ENCODE measurements at regions not wholly inside any gene's neighbourhood (a gene's known extent, or its start where the extent isn't known, plus 50 kb on each side); places are given as distances from the start of the nearest gene placed in this dataset.

DNA sequence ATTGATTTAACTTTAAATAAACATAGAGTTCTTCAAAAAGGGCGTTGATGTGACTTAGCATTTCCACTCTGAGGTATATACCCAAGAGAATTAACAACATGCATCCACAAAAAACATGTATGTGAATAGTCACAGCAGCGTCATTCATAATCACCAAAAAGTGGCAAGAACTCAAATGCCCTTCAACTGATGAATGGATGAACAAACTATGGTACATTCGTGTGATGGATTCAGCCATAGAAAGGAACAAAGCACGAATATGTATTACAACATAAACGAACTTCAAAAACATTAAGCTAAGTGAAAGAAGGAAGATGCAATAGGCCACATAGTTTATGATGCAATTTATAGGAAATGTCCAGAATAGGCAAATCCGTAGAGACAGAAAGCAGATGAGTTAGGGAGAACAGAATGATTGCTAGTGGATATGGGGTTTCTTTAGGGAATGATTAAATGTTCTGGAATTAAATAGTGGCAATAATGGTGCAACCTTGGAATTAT lies 72.3 kb upstream of the UQCRFS1 start:
- no peak overlapping the region for H3K4me3 Mint-ChIP-seq
- H3K27me3 Mint-ChIP-seq: peaks cover 21% of the 10 kb centered on the region
- no peaks in the 10 kb centered on the region for H3K9me3 Mint-ChIP-seq
- peaks cover 1% of the 10 kb centered on the region for H3K36me3 Mint-ChIP-seq
- no peaks in the 10 kb centered on the region for H3K4me1 Mint-ChIP-seq
- no peak overlapping the region for H3K27ac Mint-ChIP-seq

DNA sequence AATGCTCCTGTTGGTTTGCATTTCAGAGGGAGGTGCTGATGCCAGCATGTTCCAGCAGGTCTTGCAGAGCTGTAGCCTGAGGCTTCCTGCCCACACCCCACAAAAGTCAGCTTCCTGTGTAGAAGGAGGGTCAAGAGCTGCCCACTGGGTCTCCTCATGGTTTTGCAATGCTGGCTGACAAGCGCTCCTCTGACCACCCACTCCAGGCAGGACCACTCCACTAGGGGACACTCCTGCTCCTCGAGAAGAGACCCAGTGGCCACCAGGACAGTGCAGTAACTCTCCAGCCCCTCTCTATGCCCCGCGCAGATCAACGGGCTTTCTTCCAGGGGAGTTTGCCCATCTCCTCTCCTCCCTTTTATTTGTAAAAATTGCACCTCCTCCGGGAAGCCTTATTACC lies 72.9 kb upstream of the UQCRFS1 start:
- Mint-ChIP-seq H3K4me1 (no peaks in the 10 kb centered on the region), H3K27me3 (peaks cover 16% of the 10 kb centered on the region), H3K27ac (no peak overlapping the region), H3K9me3 (no peaks in the 10 kb centered on the region), H3K36me3 (peaks cover 1% of the 10 kb centered on the region), H3K4me3 (no peak overlapping the region)

DNA sequence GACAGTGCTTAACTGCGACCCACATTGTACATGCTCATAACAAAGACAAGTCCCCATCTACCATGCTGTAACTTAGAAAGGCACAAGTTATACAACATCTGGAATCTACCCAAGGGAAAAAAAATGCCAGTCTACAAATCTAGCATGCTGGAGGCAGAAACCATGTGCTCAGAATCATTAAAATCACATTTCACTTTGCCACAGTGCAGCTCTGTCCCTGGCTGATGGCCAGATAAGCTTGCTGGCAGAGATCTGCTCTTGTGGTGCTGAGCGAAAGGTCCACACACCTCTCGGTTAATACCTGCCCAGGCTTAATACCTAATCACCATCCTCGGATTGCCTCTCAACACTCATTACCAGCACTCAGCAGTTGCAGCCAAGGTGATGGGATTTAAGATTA lies 74.1 kb upstream of the UQCRFS1 start:
- no peak overlapping the region for H3K27ac Mint-ChIP-seq
- peaks cover 1% of the 10 kb centered on the region for H3K36me3 Mint-ChIP-seq
- H3K4me3 Mint-ChIP-seq: no peak overlapping the region
- H3K9me3 Mint-ChIP-seq: no peaks in the 10 kb centered on the region
- no peaks in the 10 kb centered on the region for H3K4me1 Mint-ChIP-seq
- H3K27me3 Mint-ChIP-seq: peaks cover 20% of the 10 kb centered on the region

DNA sequence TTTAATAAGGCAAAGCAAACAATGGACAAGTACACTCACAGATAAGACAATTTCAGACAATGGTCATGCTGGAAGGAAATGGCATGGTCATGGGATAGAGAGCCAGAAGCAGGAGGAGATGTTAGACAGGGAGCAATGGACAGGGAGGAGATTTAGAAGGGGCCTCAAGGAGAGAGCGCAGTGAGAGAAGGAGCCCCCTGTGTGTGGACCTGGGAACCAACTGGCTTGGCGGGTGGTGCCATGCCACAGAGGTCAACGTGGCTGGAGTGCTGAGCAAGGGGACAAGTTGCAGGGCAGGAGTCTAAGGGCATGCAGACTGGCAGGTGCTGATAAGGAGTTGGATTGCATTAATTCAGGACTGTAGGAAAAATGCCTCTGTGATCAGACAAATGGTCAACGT lies 75.3 kb upstream of the UQCRFS1 start:
- Mint-ChIP-seq H3K27me3 (peaks cover 17% of the 10 kb centered on the region), H3K36me3 (peaks cover 1% of the 10 kb centered on the region), H3K9me3 (no peaks in the 10 kb centered on the region), H3K4me1 (no peaks in the 10 kb centered on the region), H3K27ac (no peak overlapping the region), H3K4me3 (no peak overlapping the region)

DNA sequence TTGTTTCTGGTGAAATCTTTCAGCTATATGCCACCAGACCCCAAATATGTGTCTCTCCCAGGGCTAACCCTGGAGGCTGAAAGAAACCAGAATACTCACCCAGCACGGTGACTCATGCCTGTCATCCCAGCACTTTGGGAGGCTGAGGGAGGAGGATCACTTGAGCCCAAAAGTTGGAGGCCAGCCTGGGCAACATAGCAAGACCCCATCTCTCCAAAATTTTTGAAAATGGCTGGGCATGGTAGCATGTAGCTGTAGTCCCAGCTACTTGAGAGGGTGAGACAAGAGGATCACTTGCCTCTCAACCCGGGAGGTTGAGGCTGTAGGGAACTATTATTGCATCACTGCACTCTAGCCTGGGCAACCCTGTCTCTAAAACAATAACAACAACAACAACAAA lies 76.1 kb upstream of the UQCRFS1 start:
- no peaks in the 10 kb centered on the region for H3K9me3 Mint-ChIP-seq
- no peaks in the 10 kb centered on the region for H3K4me1 Mint-ChIP-seq
- H3K4me3 Mint-ChIP-seq: no peak overlapping the region
- peaks cover 1% of the 10 kb centered on the region for H3K36me3 Mint-ChIP-seq
- H3K27me3 Mint-ChIP-seq: peaks cover 14% of the 10 kb centered on the region
- no peak overlapping the region for H3K27ac Mint-ChIP-seq

DNA sequence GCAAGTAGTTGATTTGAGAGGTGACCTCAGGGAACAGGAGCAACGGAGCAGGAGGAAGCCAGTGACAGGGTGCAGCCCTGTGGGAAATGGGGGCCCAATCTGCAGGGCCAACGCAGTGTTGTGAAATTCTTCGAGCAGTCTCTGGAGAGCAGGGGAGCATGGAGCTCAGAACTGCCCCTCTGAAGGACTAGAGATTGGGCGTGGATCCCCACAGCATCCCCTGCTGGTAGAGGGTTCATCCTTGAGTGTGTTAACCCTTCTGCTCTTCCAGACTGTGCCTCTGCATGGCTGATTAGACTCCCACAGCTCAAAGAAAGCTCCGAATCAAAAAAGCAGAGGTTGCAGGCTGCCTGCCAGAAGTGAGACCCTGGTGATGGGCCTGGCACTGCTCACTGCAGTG lies 77.9 kb upstream of the UQCRFS1 start:
- H3K36me3 Mint-ChIP-seq: peaks cover 1% of the 10 kb centered on the region
- H3K27ac Mint-ChIP-seq: no peak overlapping the region
- H3K9me3 Mint-ChIP-seq: no peaks in the 10 kb centered on the region
- peaks cover 15% of the 10 kb centered on the region for H3K27me3 Mint-ChIP-seq
- no peaks in the 10 kb centered on the region for H3K4me1 Mint-ChIP-seq
- H3K4me3 Mint-ChIP-seq: no peak overlapping the region

DNA sequence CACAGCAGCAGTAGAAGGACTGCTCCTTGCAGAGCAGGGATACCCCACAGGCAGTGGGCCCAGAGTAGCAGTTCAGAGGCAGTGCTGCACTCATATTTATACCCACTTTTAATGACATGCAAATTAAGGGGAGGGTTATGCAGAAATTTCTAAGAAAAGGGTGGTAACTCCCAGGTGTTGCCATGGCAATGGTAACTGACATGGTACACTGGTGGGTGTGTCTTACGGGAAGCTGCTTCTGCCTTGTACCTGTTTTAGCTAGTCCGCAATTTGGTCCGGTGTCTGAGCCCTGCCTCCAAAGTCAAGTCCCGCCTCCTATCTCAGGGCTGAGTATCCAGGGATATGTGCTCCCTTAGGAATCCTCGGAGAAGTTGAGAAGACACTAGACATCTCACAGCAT lies 79.2 kb upstream of the UQCRFS1 start:
- Mint-ChIP-seq H3K27me3 (peaks cover 15% of the 10 kb centered on the region), H3K4me3 (no peak overlapping the region), H3K4me1 (no peaks in the 10 kb centered on the region), H3K9me3 (no peaks in the 10 kb centered on the region), H3K36me3 (peaks cover 1% of the 10 kb centered on the region), H3K27ac (no peak overlapping the region)

DNA sequence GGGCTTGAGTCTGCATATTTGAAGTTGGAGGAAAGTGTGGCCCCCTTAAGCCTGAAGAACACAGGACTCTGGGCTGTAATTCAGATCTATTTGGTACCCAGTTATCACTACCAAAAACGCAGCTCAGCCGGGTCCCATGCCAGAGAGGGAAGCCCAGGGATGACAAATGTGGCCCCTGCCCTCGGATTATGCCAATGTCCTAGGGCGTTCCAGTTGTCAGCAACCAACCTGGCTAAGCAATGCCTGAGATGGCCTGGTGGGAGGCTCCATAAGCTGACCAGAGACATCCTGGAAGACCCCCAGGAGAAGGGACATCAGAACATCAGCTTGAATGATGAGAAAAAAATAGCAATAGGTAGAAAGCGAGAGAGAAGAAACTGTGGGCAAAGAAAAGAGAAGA lies 79.6 kb upstream of the UQCRFS1 start:
- Mint-ChIP-seq H3K27ac (no peak overlapping the region), H3K9me3 (no peaks in the 10 kb centered on the region), H3K4me1 (no peaks in the 10 kb centered on the region), H3K4me3 (no peak overlapping the region), H3K27me3 (peaks cover 15% of the 10 kb centered on the region), H3K36me3 (peaks cover 1% of the 10 kb centered on the region)

DNA sequence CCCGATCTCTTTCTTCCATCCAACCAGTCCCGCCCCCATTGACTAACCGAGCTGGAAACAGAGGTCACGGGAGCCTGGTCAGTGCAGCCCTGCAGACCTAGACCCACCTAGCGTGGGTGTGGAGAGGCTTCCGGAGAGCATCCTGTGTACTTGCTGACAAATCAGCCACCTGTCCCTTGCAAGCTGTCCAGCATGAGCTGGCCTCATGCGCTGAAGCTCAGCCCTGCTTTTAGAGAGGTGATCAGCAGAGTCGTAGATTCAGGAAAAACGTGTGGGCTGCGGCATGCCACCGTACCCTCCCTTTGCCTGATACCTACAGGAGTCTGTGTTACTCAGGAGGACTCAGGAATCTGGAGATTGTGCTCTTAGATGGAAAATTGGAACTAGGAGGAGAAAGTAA lies 80.3 kb upstream of the UQCRFS1 start:
- H3K9me3 Mint-ChIP-seq: no peaks in the 10 kb centered on the region
- H3K27me3 Mint-ChIP-seq: peaks cover 13% of the 10 kb centered on the region
- no peak overlapping the region for H3K27ac Mint-ChIP-seq
- no peak overlapping the region for H3K4me3 Mint-ChIP-seq
- no peaks in the 10 kb centered on the region for H3K36me3 Mint-ChIP-seq
- H3K4me1 Mint-ChIP-seq: no peaks in the 10 kb centered on the region

DNA sequence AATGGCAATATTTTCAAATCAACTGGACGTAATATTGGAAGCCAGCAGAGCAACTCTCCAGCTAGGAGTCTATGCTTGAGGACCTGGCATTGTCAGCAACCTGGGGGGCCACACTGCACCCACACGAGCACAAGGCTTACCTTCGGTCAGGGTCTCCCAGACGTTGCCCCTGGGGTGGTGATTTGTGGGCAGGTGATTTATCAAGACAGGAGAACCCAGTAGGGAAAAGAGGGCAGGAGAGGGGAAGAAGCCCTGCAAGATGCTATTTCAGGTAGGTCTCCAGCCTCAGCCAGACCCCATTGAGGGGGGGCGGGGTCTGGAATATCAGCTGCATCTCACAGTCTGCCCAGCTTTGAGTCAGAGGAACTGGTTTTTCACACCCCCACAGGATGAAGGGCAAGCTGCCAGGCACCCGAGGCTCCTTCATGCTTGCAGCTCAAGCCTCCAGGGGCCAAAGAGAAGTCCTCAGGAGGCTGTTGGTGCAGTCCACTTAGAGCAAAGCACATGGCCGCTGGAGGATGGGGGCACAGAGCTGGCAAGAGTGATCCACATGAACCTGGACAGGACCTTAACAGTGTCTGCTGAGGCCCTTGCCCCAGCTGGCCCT lies 80.9 kb upstream of the UQCRFS1 start:
- no peak overlapping the region for H3K4me3 Mint-ChIP-seq
- peaks cover 13% of the 10 kb centered on the region for H3K27me3 Mint-ChIP-seq
- H3K9me3 Mint-ChIP-seq: no peaks in the 10 kb centered on the region
- H3K4me1 Mint-ChIP-seq: no peaks in the 10 kb centered on the region
- H3K27ac Mint-ChIP-seq: no peak overlapping the region
- no peaks in the 10 kb centered on the region for H3K36me3 Mint-ChIP-seq

DNA sequence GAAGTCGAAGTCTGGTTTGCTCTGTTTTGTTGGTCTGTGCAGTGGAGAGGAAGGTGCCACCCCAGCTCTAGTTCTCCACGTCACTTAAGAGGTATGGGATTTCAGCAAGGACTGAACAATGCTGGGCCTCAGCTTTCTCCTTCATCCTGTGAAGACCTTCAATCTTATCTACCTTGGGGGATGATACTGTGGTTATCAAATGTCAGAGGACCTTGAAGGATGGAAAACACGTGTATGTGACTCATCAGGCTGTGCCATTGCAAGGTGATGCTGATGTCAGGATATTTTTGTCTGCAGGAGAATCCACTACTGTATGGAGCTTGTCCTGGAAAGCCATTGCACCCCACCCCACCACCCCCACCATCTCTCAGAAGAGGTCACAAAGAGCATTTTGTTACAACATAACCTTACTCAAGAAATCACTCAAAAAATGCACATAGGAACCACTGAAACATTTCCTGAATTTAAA lies 81.4 kb upstream of the UQCRFS1 start:
- no peak overlapping the region for H3K4me3 Mint-ChIP-seq
- H3K27ac Mint-ChIP-seq: no peak overlapping the region
- no peaks in the 10 kb centered on the region for H3K4me1 Mint-ChIP-seq
- peaks cover 13% of the 10 kb centered on the region for H3K27me3 Mint-ChIP-seq
- H3K36me3 Mint-ChIP-seq: no peaks in the 10 kb centered on the region
- H3K9me3 Mint-ChIP-seq: no peaks in the 10 kb centered on the region

DNA sequence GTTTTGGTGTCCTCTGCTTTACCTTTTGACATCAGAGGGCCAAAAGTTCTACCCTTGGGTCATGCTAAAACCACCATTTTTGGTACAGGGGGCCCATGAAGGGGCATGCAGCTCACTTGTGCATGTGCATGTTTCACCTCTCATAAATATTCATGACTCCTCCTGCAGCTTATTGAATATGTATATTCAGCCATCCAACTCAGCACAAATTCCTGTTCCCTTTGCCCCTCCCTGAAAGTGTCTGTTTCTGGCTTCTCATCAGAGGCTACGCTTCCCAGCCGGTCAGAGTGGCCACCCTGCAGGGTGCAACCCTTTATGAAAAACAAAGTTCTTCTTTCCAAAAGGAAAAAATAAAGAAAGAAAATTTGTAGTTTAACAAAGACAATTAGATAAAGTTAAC lies 82.3 kb upstream of the UQCRFS1 start:
- Mint-ChIP-seq H3K27ac (no peak overlapping the region), H3K4me3 (no peak overlapping the region), H3K27me3 (peaks cover 15% of the 10 kb centered on the region), H3K4me1 (no peaks in the 10 kb centered on the region), H3K36me3 (no peaks in the 10 kb centered on the region), H3K9me3 (no peaks in the 10 kb centered on the region)

DNA sequence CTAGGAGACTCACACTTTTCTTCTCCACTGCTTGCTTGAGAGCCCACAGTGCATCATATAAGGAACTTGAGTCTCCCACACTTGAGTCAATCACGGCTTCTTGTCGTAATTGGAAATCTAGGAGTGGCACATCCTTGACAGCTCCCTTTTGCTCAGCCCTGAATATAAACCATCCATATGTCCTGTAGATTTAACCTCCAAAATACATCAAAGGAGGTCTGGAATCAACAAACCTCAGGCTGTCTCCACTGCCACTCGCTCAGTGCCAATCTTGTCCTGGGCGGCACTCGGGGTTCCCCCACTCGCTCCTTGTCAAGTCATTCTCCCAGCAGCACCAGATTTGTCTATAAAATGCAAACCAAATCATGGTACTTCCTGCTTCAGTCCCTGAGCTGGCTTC lies 84.4 kb upstream of the UQCRFS1 start:
- Mint-ChIP-seq H3K36me3 (no peaks in the 10 kb centered on the region), H3K4me3 (no peak overlapping the region), H3K27ac (no peak overlapping the region), H3K9me3 (no peaks in the 10 kb centered on the region), H3K27me3 (peaks cover 10% of the 10 kb centered on the region), H3K4me1 (no peaks in the 10 kb centered on the region)

DNA sequence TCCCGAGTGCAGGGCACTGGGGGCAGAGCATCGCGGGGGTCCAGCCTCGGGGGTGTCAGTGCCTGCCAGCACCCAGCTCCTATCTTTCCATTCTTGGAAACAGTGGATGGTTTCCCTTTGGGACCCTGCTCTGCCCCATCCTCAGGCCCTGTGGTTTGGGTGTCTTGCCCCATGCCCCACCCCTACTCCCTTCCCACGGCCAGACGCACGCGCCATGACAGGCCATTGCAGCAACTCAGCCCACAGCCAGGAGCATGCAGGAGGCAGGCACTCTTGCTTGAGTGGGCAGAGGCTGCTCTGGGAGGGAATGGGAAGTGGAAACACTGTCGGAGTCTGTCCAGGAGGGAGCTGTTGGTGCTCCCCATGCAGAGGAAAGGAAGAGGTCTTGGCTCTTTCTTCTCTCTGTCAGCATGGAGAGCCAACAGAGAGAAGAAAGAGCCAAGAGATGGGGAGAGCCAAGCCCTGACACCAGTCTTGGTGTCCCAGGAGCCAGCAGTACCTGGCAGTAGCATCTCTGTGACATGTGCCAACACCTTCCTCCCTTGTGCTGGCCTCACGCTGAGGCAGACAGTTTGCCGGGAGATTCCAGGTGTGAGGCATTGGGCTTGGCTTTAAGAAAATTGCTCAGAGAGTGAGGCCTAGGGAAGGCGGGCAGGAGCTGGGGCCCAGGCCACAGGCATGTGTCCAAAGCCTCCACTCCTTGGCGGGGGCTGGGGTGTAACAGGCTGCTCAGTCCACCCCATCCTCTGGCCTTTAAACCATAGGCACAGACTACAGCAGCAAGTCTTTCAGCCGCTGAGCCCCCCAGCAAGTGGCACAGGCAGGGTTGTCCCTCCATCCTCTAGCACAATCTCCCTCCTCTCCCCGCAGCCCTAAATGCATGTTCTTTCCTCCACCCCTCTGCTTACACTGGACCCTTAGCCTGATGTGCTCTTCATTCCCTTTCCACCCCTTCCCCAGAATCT lies 86.7 kb upstream of the UQCRFS1 start:
- peaks cover 5% of the 10 kb centered on the region for H3K27me3 Mint-ChIP-seq
- no peaks in the 10 kb centered on the region for H3K4me1 Mint-ChIP-seq
- H3K9me3 Mint-ChIP-seq: no peaks in the 10 kb centered on the region
- no peak overlapping the region for H3K27ac Mint-ChIP-seq
- H3K36me3 Mint-ChIP-seq: no peaks in the 10 kb centered on the region
- H3K4me3 Mint-ChIP-seq: no peak overlapping the region

DNA sequence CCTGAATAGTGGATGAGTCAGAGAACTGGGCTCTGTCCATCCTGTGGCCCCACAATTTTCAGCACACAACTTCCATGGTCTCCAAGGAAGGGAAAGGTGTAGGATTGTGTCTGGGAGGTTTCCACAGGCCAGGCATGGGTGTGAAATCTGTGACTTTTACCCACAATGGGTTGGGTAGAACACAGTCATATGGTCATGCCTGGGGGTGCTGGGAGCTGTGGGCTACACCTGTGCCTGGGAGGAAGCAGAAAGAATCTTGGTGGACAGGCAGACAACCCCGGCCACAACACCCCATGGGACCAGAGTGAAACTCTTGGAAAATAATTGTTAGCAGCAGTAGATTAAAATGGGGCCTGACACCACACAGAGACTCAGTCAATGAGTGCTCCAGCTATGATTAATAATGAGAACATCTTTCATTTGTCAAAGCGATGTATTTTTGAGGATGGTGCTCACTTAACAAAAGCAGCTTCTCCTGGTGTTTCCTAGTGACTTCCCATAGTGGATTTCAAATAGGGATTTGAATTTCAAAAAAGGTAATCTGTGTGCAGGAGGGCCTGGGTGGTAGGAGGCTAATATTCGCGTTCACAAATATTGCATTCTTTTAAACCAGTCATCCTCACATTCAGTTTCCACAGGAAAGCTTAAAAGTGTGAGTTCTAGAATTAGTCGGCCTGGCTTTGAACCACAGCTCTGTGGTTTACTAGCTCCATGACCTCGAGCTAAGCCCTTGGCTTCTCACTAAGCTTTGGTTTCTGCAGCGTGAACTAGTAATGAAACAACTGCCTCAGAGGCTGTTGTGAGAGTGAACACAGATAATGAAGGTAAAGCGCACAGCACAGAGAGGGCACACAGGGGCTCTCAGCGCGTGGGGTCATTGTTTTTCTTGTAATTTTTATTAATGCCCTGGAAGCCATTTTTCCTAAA lies 89.3 kb upstream of the UQCRFS1 start:
- no peak overlapping the region for H3K4me3 Mint-ChIP-seq

More for the DNA sequence above, 89.3 kb upstream of the UQCRFS1 start:
- no peaks in the 10 kb centered on the region for H3K9me3 Mint-ChIP-seq
- peaks cover 9% of the 10 kb centered on the region for H3K27me3 Mint-ChIP-seq
- H3K36me3 Mint-ChIP-seq: no peaks in the 10 kb centered on the region
- no peak overlapping the region for H3K27ac Mint-ChIP-seq
- H3K4me1 Mint-ChIP-seq: no peaks in the 10 kb centered on the region
